Type B pancreatic cell (in vitro differentiated cells): ENCODE measurements at regions not wholly inside any gene's neighbourhood (a gene's known extent, or its start where the extent isn't known, plus 50 kb on each side); places are given as distances from the start of the nearest gene placed in this dataset.

Source experiments
- DNase-seq: peaks from one replicate; pipeline ENCODE4 v3.0.0; 2021; ENCODE audit warnings: mixed read lengths; ENCODE audit not compliant: unreplicated experiment; ENCODE audit errors: extremely low spot score
- H3K27ac Mint-ChIP-seq: 2 replicates; pipeline ENCODE4 v1.8.0; 2021; ENCODE audit warnings: mild to moderate bottlenecking, mixed read lengths
- H3K27me3 Mint-ChIP-seq: 2 replicates; pipeline ENCODE4 v1.8.0; 2021; ENCODE audit warnings: mixed read lengths
- H3K36me3 Mint-ChIP-seq: 2 replicates; pipeline ENCODE4 v1.8.0; 2021; ENCODE audit warnings: mixed read lengths
- H3K4me1 Mint-ChIP-seq: one replicate; pipeline ENCODE4 v1.8.0; 2021; ENCODE audit warnings: mixed read lengths; ENCODE audit not compliant: unreplicated experiment
- H3K4me3 Mint-ChIP-seq: 2 replicates; pipeline ENCODE4 v1.8.0; 2021; ENCODE audit warnings: mild to moderate bottlenecking, mixed read lengths
- H3K9me3 Mint-ChIP-seq: 2 replicates; pipeline ENCODE4 v1.8.0; 2021; ENCODE audit warnings: mixed read lengths
- TF ChIP-seq, protein P1 (sequence below): fragments of 200-600 bp; sonication (generic); conservative IDR thresholded peaks from 2 replicates; pipeline ENCODE4 v1.5.0; 2021; ENCODE audit warnings: antibody characterized with exemption, mild to moderate bottlenecking

DNA sequence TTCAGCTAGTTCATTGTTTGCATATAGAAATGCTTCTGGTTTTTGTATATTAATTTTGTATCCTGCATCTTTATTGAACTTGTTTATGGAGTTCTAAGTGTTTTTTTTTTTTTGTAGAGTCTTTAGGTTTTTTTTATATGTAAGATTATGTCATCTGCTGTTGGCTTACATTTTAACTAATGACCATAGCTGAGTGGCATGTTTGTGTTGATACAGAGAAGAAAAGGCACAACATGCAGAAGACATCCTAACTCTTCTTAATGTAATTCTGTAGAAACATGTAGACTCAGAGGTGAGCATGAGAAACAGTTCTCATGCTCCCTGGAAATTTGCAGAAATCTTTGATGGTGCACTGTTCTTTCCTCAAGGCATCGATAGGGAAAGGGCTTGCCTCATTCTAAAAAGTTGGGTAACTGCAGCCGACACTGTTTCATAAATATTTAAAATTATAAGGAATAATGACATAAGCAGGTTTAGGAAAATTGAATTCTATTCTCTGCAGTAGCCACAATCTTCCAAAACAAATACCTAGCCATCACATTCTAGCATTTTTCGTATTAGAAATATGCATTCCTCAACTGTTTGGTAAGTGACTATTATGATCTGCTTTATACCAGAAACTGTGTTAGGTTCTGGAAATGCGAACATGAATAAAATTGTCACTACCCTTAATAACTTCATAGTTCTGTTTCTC is 499.6 kb upstream of the KCNMB2 start:
- no peaks in the 10 kb centered on the region for H3K27me3 Mint-ChIP-seq
- H3K4me3 Mint-ChIP-seq, result no peak overlapping the region
- TF ChIP-seq, protein P1, sequence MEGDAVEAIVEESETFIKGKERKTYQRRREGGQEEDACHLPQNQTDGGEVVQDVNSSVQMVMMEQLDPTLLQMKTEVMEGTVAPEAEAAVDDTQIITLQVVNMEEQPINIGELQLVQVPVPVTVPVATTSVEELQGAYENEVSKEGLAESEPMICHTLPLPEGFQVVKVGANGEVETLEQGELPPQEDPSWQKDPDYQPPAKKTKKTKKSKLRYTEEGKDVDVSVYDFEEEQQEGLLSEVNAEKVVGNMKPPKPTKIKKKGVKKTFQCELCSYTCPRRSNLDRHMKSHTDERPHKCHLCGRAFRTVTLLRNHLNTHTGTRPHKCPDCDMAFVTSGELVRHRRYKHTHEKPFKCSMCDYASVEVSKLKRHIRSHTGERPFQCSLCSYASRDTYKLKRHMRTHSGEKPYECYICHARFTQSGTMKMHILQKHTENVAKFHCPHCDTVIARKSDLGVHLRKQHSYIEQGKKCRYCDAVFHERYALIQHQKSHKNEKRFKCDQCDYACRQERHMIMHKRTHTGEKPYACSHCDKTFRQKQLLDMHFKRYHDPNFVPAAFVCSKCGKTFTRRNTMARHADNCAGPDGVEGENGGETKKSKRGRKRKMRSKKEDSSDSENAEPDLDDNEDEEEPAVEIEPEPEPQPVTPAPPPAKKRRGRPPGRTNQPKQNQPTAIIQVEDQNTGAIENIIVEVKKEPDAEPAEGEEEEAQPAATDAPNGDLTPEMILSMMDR, result no peak
- H3K4me1 Mint-ChIP-seq, result peaks cover 4% of the 10 kb centered on the region
- DNase-seq, result no peak
- no peak overlapping the region for H3K27ac Mint-ChIP-seq
- peaks cover 6% of the 10 kb centered on the region for H3K9me3 Mint-ChIP-seq
- no peaks in the 10 kb centered on the region for H3K36me3 Mint-ChIP-seq

DNA sequence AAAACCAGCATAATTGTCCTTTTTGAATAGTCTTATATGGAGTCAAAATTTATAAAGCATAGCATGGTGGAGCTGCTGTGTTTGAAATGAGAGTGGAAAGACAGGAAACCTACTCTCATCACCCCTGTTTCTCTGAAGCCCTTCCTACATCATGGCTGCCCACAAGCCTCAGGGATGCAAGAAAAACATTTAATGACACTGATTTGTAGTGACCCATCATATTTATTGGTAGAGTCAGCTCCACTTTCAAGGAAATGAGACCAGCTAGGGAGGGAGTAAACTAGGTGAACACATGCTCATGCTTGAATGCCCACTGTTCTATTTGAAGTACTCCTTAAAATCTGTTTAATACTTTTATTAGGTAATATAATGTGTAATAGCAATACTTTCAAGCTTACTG is 494.3 kb upstream of the KCNMB2 start:
- Mint-ChIP-seq H3K27ac (no peak overlapping the region), H3K4me3 (no peak overlapping the region), H3K9me3 (peaks cover 8% of the 10 kb centered on the region), H3K4me1 (peaks cover 4% of the 10 kb centered on the region), H3K36me3 (no peaks in the 10 kb centered on the region), H3K27me3 (no peaks in the 10 kb centered on the region)
- DNase-seq, result no peak
- TF ChIP-seq, protein P1, result no peak

DNA sequence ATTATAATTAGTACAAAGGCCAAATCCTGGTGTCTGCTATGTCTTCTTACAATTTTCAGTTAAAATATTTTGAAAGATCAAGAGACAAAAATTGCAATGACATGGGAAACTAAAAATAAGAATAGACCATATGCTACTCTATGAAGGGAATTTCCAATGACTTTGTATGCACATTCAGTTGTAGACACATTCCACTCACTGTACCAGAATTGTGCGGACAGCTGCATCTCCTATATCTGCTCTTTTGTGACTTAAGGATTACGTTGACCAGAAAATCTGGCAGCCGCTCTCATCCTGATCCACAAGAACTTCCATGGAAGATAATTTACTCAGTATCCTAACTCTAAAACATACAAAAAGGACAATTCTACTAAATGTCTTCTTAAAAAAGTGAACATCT is 493.9 kb upstream of the KCNMB2 start:
- H3K36me3 Mint-ChIP-seq, result no peaks in the 10 kb centered on the region
- H3K27me3 Mint-ChIP-seq, result no peaks in the 10 kb centered on the region
- no peak overlapping the region for H3K27ac Mint-ChIP-seq
- H3K9me3 Mint-ChIP-seq, result peaks cover 10% of the 10 kb centered on the region
- H3K4me1 Mint-ChIP-seq, result peaks cover 4% of the 10 kb centered on the region
- no peak overlapping the region for H3K4me3 Mint-ChIP-seq
- DNase-seq, result no peak
- TF ChIP-seq, protein P1, result no peak

DNA sequence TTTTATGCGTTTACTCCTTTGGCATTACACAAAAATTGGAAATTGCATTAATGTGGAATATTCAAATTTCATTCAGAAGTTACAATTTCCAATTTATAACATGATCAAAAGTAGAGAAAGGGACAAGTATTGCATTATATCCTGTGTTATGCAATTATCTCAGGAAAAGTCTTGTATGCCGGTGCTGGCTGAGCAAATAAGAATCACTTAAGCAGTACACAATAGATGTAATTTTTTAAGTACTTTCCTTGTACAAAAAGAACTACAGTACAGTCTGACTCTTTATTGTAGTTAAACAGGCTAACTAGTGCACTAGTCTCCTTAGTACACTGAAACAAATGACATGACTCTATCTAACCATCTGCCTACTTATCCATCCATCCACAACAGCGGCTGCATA is 493.2 kb upstream of the KCNMB2 start:
- peaks cover 11% of the 10 kb centered on the region for H3K9me3 Mint-ChIP-seq
- H3K27ac Mint-ChIP-seq, result no peak overlapping the region
- TF ChIP-seq, protein P1, result no peak
- no peaks in the 10 kb centered on the region for H3K36me3 Mint-ChIP-seq
- H3K27me3 Mint-ChIP-seq, result no peaks in the 10 kb centered on the region
- DNase-seq, result no peak
- H3K4me3 Mint-ChIP-seq, result no peak overlapping the region
- no peaks in the 10 kb centered on the region for H3K4me1 Mint-ChIP-seq

DNA sequence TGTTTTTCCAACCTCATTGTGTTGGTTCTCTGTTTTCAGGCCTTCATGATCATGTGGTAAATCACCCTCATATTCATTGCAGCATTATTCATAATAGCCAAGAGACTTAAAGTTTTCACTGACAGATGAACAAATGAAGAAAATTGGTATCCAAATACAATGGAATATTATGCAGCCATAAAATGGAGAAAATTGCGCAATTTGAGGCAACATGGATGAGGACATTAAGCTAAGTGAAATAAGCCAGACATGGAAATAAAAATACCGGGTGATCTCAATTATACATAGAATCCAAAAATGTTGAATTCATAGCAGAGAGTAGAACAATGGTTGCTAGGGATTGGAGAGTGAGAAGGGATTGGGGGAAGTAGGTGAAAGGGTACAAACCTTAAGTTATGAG is 491.9 kb upstream of the KCNMB2 start:
- peaks cover 11% of the 10 kb centered on the region for H3K9me3 Mint-ChIP-seq
- no peak for DNase-seq
- H3K27me3 Mint-ChIP-seq, result no peaks in the 10 kb centered on the region
- peaks cover 7% of the 10 kb centered on the region for H3K4me1 Mint-ChIP-seq
- no peak overlapping the region for H3K4me3 Mint-ChIP-seq
- H3K36me3 Mint-ChIP-seq, result no peaks in the 10 kb centered on the region
- H3K27ac Mint-ChIP-seq, result no peak overlapping the region
- TF ChIP-seq, protein P1, result no peak
